HG03025 (cell line): ENCODE measurements at regions not wholly inside any gene's neighbourhood (a gene's known extent, or its start where the extent isn't known, plus 50 kb on each side); places are given as distances from the start of the nearest gene placed in this dataset.

ENCODE experiments used
- ATAC-seq: cut with Tn5 transposase; IDR thresholded peaks from one replicate; pipeline ENCODE4 v1.9.1; 2021; ENCODE audit warnings: mild to moderate bottlenecking, moderate library complexity; ENCODE audit not compliant: unreplicated experiment, low FRiP score

DNA sequence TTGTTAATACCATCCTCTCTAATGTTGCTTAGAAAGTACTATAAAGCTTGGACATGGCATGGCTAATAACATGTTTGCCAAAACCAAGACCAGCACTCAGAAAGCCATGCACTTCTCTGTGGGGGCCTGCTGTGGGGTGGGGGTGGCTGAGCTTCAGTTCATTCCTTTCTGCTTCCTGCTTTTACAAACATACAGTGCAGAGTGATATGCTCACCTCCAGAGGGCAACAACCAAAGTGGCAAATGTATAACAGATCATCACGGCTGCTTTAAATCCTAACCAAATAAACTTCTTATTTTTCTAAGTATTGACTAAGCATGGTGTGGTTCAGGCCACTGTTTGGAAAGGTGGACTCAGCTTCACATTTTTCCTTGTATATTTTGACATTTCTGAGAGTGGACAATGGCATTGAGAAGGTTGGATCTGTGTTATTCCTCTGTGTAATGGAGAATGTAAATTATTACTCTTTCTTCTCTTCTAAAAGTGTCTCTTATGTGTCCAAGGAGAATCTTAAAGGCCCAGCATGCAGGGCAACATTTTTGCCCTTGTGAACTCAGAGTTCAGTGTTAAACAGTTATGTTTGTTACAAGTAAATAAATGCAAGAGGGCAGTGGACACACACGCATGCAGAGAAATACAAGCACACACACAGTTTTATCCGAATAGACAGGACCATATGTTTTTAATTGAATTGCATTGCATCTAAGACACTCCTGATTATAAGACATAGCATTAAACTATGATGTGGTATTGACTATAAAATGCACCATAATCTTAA lies 186.1 kb downstream of the HERPUD2 start:
- ATAC-seq = no peak

DNA sequence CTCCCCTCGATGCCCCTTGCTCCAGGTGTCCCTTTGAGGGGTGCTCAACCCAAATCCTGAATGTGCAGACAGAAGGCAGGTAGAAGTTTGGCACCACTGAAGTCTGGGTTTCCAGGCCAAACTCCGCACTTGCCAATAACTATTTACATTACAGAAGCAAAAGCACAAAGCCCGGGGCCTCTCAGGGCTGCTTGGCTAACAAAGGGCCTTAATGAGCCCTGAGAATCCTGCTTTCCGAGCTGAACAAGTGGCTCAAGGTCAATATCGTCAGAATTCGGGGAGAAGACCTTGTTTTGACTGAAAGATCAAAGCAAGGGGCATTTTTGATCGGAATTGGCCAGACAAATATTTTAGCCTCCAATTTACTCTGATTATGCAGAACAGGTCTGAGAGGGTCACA lies 189.9 kb downstream of the HERPUD2 start:
- no peak for ATAC-seq

DNA sequence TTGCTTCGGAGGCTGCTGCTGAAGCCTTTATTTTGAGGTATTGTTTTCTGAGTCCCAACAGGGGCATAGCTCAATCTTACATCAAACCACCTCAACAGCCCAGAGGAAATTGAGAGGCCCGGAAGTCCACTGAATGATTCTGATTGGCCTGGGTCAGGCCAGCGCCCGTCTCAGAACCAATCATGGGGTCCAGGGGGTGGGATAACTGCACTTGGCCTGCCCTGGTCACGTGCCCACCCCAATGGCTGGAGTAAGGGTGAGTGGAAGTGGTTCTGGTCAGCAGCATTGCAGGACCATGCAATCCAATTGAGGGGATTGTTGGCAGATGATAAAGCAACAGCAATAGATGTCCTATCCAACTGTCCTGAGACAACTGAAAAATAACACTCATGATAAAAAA lies 190.6 kb downstream of the HERPUD2 start:
- ATAC-seq = no peak

DNA sequence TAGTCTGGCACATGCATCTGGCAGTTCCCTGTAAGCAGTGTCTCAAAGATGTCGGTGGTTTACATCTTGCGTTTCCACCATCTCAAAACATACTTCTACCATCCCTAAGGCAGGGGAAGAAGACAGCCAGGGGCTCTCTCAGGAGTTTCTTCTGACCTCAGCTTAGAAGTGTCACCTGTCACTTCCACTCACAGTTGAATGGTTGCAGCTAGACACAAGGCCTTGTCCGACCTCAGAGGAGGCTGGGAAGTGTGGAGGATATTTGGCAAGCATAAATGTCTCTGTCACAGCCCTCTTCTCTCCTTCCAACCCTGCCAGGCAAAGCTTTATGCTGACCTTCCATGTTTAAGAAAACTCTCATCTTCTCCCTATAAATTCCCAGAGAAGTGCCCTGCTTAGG lies 193.3 kb downstream of the HERPUD2 start:
- ATAC-seq = no peak

DNA sequence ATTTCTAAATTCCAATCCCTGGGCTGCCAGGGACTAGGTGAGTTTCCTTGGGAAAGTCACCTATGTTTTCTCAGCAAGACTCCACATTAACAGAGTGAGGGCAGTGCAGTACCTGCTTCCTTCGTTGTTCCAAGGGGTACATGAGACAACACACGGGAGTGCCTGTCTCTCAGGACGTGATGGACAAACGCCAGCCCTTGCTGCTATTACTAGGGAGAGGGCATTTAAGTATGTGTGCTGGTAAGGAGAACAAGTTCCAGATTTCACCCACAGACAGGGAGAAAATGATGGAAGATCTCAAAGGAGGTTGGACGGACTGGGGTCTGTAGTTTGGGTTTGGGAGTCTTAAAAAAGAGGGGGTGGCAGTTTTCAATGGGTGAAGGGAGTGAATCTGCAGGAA lies 195.7 kb downstream of the HERPUD2 start:
- no peak for ATAC-seq

DNA sequence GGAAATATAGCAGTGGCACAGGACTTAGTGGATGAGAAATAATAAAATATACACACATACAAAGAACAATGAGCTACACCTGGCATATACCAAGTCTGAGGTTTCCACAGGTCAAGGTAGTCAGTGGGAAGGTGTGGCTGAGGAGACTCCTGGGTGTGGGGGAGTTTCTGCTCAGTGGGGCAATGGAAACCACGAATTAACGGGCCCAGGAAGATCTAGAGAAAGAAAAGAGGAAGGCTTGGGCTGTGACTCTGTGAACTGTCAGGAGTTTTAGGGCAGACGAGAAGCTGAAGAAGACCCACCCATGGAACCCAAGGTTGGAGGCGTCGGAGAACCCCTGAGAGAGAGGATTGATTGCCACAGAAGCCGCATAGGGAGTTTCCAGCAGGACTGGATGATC lies 196.5 kb downstream of the HERPUD2 start:
- no peak for ATAC-seq

DNA sequence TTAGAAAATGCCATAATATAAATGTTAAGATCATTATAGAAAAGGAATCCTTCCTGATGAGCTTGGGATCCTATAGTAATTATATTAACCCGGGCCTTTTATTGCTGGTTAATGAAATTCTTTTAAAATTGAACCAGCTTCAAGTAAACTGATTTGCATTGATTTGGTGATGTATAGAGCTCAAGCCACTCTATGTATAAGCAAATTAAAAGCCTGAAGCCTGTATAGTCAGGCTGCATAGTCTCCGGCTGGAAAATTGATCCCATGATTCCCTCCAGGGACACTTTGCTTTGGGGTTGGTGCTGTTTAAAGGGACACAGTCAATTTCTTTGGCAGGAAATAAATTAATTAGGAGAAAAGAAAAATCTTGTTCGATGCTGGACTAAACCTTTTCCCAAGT lies 199.1 kb downstream of the HERPUD2 start:
- no peak for ATAC-seq

DNA sequence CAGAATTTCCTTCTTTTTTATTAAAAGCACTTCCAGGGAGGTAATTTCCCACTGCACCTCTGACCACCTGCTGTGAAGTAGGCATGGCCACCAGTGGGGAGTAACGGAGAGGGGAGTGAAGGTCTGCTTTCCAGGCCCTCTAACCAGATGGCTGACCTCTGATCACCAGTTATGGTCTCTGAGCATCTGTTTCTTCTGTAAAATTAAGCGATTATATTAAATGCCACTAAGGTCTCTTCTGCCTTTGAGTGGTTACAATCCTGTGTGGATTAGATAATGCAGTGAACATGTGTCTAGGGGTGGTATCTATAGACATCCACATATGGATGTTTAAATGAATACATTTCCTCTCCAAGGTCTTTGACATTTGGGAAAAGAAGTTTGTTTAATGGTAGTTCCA lies 199.6 kb downstream of the HERPUD2 start:
- no peak for ATAC-seq

DNA sequence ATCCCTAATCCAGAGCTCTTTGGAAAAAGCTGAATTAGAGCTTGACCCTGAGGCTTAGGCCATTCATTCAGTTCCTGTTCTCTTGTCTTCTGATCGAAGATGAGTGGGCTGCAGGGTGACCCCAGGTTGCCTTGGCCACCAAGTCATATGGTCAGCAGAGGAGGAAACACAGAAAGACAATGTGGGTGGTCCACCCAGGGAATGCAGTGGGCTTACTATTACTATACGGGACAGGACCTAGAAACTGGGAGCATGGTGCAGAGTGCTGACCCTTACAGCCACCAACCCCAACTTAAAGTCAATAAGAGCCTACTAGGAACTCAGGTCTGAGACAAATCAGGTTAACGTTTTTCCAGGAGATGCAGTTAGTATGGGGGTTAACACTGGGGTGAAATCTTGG lies 200.5 kb downstream of the HERPUD2 start:
- ATAC-seq = no peak

DNA sequence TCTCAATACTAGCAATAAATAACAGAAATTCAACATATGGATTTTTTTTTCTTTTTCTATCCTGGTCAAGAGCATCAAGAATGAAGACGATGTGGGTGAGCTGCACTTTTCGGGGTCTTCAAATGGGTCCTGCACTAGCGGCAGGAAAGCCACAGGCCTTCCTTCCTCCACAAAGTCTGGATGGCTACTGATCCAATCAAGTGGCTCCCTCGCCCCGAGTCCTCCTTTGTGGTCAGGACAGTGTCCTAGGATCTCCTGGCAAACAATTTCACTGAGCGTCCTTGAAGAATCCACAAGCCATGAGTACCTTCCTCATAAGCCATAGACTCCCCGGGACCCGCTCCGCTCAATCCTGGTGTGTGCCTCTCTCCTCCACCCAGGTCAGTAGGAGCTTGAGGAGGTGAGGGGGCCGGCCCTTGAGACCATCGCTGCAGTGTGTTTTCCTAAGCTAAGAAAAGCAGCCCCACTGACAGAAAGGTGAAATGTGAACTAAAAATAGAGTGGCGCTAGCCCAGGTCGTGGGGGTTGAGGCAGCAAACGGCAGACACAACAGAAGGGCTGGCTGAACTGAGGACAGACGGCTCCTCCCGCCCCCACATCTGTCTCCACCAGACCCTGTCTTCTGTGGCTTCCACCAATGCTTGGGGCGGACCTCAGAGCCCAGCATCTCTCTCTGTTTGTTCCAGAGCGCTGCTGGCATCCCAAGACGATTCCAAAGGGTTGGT lies 202.3 kb downstream of the HERPUD2 start:
- ATAC-seq = no peak

DNA sequence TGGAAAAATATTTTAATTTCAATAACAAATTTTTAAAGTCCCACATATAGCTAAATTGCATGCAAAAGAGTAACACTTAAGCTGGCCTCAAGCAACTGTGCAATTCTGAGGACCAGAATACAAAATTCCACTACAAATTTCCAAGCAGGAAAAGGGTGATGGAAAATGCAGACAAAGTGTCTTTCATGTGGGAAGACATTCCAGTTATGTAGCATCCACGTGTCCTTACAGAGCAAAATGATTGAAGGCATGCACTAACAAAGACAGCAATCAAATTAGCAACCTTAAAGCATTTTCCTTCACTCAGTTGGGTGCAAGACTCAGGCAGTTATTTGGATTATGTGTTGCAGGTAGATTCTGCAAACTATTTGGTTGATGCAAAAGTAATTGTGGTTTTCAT lies 203.7 kb downstream of the HERPUD2 start:
- no peak for ATAC-seq

DNA sequence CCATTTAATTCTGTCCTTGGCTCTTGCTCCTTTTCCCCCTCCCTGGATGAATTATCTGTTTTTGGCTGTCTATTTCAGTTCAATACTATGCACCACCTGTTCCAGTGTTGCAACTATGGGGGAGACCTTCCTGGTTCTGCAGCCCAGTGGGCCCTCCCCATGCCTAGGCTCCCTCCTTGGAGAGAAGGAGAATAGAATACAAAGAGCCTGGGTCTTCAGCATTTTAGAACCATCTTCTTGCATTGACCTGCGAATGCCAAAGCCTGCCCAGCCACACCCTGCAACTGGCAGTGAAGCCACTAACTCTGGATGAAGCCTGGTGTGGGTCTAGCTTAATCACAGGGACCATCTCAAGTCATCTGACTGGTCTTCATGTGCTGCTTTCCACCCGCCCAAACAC lies 207.1 kb downstream of the HERPUD2 start:
- ATAC-seq = no peak

DNA sequence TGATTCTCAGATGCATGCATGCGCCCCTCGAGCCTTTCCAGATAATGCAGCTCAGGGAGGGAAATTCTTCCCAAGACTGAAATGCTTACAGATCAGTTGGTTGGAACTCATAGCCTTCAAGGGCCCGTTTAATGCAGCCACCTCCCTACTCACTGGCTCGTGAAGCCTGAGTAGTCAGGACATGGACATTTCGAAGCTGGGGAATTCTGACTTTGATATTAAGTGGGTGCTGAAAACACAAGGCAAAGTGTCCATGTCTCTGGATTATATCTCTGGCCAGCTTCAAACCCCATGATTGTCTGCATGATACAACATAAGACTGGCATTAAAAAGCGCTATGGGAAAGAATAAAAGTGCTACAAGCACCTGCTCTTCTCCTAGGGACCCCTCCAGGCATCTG lies 207.5 kb downstream of the HERPUD2 start:
- no peak for ATAC-seq

DNA sequence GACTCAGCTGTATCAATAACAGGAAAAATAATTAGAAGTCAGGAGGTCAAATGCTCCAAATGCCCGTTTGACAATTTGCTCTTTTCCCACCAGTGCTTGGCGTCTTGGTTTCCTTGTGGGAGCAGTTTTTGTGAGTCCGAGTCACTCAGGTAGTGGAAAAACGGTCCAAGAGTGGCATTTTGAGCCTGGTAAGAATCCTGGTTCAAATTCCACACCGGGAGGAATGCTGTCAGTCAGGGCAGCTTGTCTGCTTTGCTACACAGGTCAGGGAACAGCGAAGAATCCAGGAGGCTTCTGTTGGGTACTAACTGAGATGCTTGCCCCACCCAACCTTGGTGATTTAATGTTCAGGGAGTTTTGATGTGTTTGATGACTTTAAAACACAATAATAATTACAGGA lies 209.5 kb downstream of the HERPUD2 start:
- no peak for ATAC-seq

DNA sequence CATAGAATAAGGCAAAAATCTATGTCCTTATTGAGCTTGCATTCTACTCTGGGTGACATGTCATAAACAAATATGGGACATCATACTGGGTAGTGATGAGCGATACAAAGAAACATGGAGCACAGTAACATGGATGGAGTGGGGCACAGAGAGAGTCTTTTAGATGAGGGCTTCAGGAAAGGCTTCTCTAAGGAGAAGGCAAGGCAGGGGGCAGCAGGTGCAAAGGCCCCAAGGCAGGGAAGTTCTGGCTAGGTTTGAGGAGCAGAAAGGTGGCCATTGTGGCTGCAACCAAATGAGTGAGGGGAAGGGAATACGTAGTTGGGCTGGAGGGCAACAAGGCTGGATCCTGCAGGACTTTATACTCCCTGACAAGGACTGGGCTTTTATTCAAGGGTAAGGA lies 211.4 kb downstream of the HERPUD2 start:
- no peak for ATAC-seq

DNA sequence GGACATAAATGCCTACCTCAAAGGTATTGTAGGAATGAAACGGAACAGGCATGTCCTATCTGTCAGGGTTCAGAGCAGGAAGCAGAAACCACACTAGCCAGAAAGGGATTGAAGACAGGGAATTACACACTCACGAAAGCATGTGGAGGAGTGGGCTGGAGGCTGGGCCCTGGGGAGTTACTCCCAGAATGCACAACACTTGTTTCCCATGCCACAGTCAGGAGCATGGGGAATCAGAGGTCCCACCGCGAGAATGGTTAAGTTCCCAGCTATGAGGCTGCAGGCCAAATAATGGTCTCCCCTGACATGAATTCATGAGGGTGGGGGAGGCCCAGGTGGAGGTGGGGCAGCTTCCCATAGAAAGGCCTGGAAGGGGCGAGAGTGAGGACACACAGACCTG lies 212.7 kb downstream of the HERPUD2 start:
- ATAC-seq = no peak

DNA sequence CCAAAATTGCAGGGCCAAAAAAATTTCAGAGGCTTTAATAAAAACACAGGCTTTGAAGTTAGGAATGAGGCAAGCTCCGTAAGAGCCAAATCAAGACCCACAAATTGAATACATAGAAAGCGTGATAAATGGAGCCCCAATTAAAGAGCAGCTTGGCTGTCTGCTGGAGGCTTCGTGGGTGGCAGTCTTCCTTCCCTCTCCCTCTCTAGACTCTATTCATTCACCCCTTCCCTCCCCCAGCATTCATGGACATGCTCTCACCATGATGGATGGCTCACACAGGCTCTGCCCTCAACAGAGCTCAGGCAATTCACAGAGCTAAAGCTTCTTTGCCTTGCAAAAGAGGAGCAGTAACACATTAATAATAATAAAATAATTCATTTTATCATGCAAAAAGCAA lies 214.1 kb downstream of the HERPUD2 start:
- ATAC-seq = no peak

DNA sequence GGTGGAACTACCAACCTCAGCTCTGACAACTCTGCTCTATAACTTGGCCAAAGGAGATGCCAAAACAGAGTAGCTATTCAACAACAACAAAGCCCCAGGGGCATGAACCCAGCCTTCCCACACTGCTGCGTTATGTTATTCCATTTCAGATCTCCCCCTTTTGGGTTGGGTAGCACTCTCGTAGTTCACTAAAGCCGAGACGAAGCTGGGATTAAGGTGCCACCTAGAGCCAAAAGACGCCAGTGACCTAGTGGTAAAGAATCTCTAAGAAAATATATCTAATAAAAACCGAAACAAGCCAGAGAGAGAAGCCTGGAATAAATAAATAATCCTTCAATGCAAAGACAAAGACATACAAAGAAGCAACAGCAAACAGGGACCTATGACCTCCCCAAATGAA lies 217.3 kb downstream of the HERPUD2 start:
- no peak for ATAC-seq

DNA sequence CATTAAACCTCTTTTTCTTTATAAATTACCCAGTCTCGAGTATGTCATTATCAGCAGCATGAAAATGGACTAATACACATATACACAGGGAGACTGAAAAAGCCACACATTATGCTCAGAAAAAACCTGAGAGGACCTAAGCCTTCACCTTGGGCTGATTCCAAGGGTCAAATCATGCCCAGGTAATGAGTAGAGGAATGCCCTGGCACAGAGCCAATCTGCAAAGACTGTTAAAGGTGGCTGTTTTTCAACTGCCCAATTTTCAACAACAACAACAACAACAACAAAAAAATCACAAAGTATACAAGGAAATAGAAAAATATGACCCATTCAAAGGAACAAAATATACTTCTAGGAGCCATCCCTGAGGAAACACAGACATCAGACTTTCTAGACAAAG lies 220.2 kb upstream of the TBX20 start:
- no peak for ATAC-seq

DNA sequence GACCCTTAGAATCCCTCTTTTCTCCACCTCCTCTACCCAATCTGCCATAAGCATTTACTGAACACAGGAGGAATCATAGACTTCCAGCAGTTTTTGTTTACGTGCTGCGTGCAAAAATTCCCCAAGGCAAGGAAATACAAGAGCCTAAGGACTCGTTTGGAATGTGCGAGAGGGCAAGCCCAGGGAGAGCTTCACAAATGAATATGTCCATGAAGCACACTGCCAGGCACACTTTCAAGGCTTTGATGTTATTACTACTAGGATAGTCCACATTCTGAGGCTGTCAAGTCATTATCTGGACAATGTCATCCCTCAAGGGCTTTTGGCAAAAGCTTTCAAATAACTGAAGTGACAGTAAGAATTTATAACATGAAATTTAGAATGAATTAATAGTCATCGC lies 214.7 kb upstream of the TBX20 start:
- no peak for ATAC-seq

DNA sequence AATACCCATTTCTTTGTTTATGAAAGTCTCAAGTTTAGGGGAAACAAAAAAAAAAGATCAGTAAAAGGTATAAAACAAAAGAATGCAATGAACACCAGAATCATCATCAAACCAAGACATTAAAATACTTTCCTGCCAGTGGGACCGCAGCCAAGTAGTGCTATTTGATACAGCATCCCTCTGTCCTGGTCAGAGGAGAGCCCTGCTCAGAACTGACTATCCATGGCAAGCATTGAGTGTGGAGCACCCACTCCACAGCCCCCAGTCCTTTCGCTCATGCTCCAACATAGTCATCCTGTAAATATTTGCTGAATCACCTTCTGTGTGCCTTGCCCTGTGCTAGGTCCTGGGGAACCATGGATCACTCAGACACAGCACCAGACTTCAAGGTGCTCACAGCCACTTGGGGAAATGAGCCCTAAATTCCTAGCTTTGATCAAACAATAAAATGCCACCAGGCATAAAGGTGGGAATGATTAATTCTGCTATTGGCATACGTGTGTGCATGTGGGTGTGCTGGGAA lies 213.6 kb upstream of the TBX20 start:
- no peak for ATAC-seq

DNA sequence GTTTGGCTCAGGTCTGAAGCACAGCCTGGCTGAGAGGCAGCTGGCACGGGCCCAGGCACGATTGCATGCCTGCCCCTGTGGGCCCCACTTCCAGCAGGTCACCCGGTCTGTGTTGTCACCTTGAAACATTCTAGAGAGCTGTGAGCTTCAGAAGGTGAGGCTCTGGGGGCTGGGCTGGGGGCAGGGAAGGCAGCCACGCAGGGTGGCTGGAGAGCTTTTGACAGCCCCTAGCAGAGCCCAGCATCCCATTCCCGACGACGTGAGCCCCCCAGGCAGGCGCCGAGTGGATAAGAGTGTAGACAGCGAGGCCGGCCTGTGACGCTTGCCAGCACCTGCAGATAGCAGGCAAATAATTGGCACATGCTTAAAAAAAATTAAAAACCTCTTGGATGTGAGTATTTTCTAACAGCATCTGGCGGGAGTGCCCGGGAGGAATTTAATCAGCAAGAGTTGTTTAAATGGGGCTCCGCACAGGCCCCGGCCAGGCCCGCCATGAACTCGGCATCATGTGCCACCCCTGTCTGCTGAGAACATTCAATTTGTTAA lies 212.0 kb upstream of the TBX20 start:
- ATAC-seq = no peak
